Astrocyte (in vitro differentiated cells and primary cell): ENCODE measurements at regions not wholly inside any gene's neighbourhood (a gene's known extent, or its start where the extent isn't known, plus 50 kb on each side); places are given as distances from the start of the nearest gene placed in this dataset.

ENCODE experiments used
- DNase-seq: peaks from one replicate; pipeline ENCODE4 v3.0.0-alpha.2; 2010; ENCODE audit warnings: low read depth
- FAIRE-seq: peaks from 2 replicates; lab custom pipeline; 2011; peaks lifted over from hg19 to GRCh38; lab: Jason Lieb, UNC
- H2AFZ ChIP-seq: 2 replicates; pipeline ENCODE4 v1.6.0; 2012; ENCODE audit warnings: low read depth, low read length, inconsistent platforms
- H3K27ac ChIP-seq: 2 replicates; pipeline ENCODE4 v1.5.1; 2011; ENCODE audit warnings: low read depth, low read length, inconsistent platforms
- H3K27me3 ChIP-seq: 2 replicates; pipeline ENCODE4 v1.6.0; 2011; ENCODE audit warnings: low read length, inconsistent platforms; ENCODE audit not compliant: insufficient read depth
- H3K36me3 ChIP-seq: 2 replicates; pipeline ENCODE4 v1.5.1; 2011; ENCODE audit warnings: low read length, inconsistent platforms; ENCODE audit not compliant: insufficient read depth
- H3K4me1 ChIP-seq: 2 replicates; pipeline ENCODE4 v1.5.1; 2011; ENCODE audit warnings: low read length, inconsistent platforms; ENCODE audit not compliant: insufficient read depth
- H3K4me2 ChIP-seq: 2 replicates; pipeline ENCODE4 v1.6.0; 2012; ENCODE audit warnings: low read length, inconsistent platforms
- H3K4me3 ChIP-seq: 2 replicates; pipeline ENCODE4 v1.5.1; 2011; ENCODE audit warnings: low read depth, mild to moderate bottlenecking, low read length, inconsistent platforms; ENCODE audit not compliant: insufficient read depth
- H3K79me2 ChIP-seq: 2 replicates; pipeline ENCODE4 v1.6.0; 2012; ENCODE audit warnings: mild to moderate bottlenecking, low read length, inconsistent platforms; ENCODE audit not compliant: insufficient read depth
- H3K9ac ChIP-seq: 2 replicates; pipeline ENCODE4 v1.6.0; 2012; ENCODE audit warnings: mild to moderate bottlenecking, low read length, inconsistent platforms
- H3K9me3 ChIP-seq: 2 replicates; pipeline ENCODE4 v1.5.1; 2012; ENCODE audit warnings: low read depth, mild to moderate bottlenecking, low read length, inconsistent platforms; ENCODE audit not compliant: insufficient read depth
- H4K20me1 ChIP-seq: 2 replicates; pipeline ENCODE4 v1.6.0; 2012; ENCODE audit warnings: low read length, inconsistent platforms; ENCODE audit not compliant: insufficient read depth
- H3K27ac Mint-ChIP-seq: one replicate; pipeline ENCODE4 v1.8.0; 2021; ENCODE audit warnings: mild to moderate bottlenecking, mixed read lengths; ENCODE audit not compliant: unreplicated experiment
- H3K27me3 Mint-ChIP-seq: one replicate; pipeline ENCODE4 v1.8.0; 2021; ENCODE audit warnings: low read depth, mixed read lengths; ENCODE audit not compliant: unreplicated experiment
- H3K36me3 Mint-ChIP-seq: one replicate; pipeline ENCODE4 v1.8.0; 2021; ENCODE audit warnings: low read depth, mixed read lengths; ENCODE audit not compliant: unreplicated experiment
- H3K4me1 Mint-ChIP-seq: one replicate; pipeline ENCODE4 v1.8.0; 2021; ENCODE audit warnings: low read depth, mixed read lengths; ENCODE audit not compliant: unreplicated experiment
- H3K4me3 Mint-ChIP-seq: one replicate; pipeline ENCODE4 v1.8.0; 2021; ENCODE audit warnings: mild to moderate bottlenecking, moderate library complexity, mixed read lengths; ENCODE audit not compliant: unreplicated experiment
- H3K9me3 Mint-ChIP-seq: one replicate; pipeline ENCODE4 v1.8.0; 2021; ENCODE audit warnings: mild to moderate bottlenecking, mixed read lengths; ENCODE audit not compliant: unreplicated experiment
- EZH2 ChIP-seq: IDR thresholded peaks from 2 replicates; pipeline ENCODE4 v1.6.1; 2012; ENCODE audit warnings: mild to moderate bottlenecking, low read length, inconsistent platforms; ENCODE audit not compliant: insufficient read depth
- TF ChIP-seq, protein P1 (sequence below): IDR thresholded peaks from 2 replicates; pipeline ENCODE4 v1.5.1; 2011; ENCODE audit warnings: low read depth, mild to moderate bottlenecking, inconsistent platforms, low read length, moderate library complexity; ENCODE audit not compliant: insufficient read depth

DNA sequence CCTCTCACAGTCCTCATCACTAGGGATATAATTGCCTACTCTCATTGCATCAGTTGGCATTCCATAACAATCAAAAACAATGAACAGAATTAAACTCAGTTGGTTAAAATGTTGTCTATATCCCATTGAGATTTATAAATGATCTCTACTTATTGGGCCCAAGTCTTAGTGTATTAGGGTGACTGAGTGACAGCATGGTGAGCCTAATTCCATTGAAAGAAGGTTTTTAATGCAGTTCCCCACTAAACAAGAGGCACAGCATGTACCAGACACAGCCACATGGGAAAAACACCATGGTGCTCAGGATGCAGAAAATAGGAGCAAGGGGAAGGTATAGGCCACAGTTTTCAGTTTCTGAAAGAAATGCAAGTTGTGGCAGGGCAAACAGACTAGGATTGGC lies 208.4 kb downstream of the RFC3 start:
- no peak overlapping the region for H3K9ac ChIP-seq
- TF ChIP-seq EZH2: no peak
- TF ChIP-seq, protein P1, sequence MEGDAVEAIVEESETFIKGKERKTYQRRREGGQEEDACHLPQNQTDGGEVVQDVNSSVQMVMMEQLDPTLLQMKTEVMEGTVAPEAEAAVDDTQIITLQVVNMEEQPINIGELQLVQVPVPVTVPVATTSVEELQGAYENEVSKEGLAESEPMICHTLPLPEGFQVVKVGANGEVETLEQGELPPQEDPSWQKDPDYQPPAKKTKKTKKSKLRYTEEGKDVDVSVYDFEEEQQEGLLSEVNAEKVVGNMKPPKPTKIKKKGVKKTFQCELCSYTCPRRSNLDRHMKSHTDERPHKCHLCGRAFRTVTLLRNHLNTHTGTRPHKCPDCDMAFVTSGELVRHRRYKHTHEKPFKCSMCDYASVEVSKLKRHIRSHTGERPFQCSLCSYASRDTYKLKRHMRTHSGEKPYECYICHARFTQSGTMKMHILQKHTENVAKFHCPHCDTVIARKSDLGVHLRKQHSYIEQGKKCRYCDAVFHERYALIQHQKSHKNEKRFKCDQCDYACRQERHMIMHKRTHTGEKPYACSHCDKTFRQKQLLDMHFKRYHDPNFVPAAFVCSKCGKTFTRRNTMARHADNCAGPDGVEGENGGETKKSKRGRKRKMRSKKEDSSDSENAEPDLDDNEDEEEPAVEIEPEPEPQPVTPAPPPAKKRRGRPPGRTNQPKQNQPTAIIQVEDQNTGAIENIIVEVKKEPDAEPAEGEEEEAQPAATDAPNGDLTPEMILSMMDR: no peak
- no peak overlapping the region for H3K4me3 ChIP-seq
- H3K27me3 Mint-ChIP-seq: no peaks in the 10 kb centered on the region
- H4K20me1 ChIP-seq: no peaks in the 10 kb centered on the region
- peaks cover 3% of the 10 kb centered on the region for H3K36me3 Mint-ChIP-seq
- no peaks in the 10 kb centered on the region for H3K36me3 ChIP-seq
- H3K79me2 ChIP-seq: no peaks in the 10 kb centered on the region
- H3K27ac ChIP-seq: peak overlapping the region; percentile 64
- H3K27ac Mint-ChIP-seq: no peak overlapping the region
- H3K9me3 ChIP-seq: peaks cover 20% of the 10 kb centered on the region
- no peaks in the 10 kb centered on the region for H3K4me1 Mint-ChIP-seq
- H3K27me3 ChIP-seq: no peaks in the 10 kb centered on the region
- no peak overlapping the region for H3K4me3 Mint-ChIP-seq
- peaks cover 8% of the 10 kb centered on the region for H3K4me1 ChIP-seq
- FAIRE-seq: no peak
- no peak overlapping the region for H2AFZ ChIP-seq
- no peak for DNase-seq
- peaks cover 13% of the 10 kb centered on the region for H3K9me3 Mint-ChIP-seq
- peak overlapping the region; percentile 35 for H3K4me2 ChIP-seq

DNA sequence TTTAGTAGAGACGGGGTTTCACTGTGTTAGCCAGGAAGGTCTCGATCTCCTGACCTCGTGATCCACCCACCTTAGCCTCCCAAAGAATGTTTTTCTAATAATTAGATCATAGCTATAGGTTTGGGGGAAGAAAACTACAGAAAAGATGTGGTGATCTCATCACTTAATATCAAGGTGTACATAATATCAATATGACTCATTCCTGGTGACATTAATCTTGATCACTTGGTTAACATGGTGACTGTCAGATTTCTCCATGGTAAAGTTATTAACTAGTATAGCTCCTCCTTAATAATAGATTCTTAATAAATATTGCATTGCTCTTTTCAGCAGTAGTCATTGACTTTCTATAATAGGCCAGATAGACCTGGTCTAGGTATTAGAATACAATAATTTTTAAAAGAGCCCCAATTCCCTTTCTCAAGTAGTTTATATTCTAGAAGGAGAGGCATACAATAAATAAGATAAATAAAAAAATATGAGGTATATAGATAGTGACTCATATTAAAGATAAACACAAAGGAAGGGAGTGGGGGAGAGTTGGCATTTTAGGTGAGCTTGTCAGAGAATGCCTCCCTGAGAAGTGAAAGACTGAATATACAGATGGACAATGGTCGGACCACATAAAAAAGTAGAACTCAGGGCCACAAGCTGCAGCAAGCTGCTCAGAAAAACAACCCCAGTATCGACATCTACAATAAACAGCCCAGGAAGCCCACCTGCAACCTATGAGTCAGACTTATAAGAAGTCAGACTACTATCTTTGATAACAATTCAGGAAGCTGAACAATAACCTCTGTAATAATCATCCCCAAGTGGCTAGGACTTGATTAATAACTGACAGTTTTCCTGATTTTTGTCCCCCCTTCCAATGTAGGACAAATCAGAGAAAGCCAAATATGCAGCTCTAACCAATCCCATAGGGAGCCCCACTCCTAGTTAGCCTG lies 210.8 kb downstream of the RFC3 start:
- Histone ChIP-seq H3K27ac (no peak overlapping the region), H2AFZ (no peak overlapping the region), H3K9me3 (peaks cover 16% of the 10 kb centered on the region), H3K9ac (no peak overlapping the region), H4K20me1 (no peaks in the 10 kb centered on the region), H3K4me2 (no peak overlapping the region), H3K4me3 (no peak overlapping the region), H3K27me3 (no peaks in the 10 kb centered on the region), H3K79me2 (no peaks in the 10 kb centered on the region), H3K4me1 (peaks cover 8% of the 10 kb centered on the region), H3K36me3 (no peaks in the 10 kb centered on the region)
- no peaks in the 10 kb centered on the region for H3K4me1 Mint-ChIP-seq
- H3K9me3 Mint-ChIP-seq: peaks cover 8% of the 10 kb centered on the region
- H3K27ac Mint-ChIP-seq: no peak overlapping the region
- TF ChIP-seq, protein P1: no peak
- no peak for TF ChIP-seq EZH2
- FAIRE-seq (no peak), DNase-seq (no peak)
- no peak overlapping the region for H3K4me3 Mint-ChIP-seq
- no peaks in the 10 kb centered on the region for H3K36me3 Mint-ChIP-seq
- no peaks in the 10 kb centered on the region for H3K27me3 Mint-ChIP-seq

DNA sequence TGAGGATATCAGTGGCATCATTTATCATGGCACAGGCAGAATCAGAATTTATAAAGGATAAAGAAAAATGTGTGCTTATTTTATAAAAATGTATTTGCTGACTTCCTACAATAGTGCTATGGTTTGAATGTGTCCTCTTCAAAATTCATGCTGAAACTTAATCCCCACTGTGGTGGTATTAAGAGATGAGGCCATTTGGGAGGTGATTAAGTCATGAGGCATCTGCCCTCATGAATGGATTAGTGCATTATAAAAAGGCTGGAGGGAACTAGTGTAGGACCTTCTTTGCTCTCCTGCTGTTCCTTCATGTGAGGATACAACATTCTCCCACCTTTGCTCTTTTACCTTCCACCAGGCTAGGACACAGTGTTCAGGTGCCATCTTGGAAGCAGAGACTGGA lies 212.8 kb downstream of the RFC3 start:
- Histone ChIP-seq H3K79me2 (no peaks in the 10 kb centered on the region), H3K9me3 (peaks cover 16% of the 10 kb centered on the region), H3K27ac (no peak overlapping the region), H3K4me3 (no peak overlapping the region), H2AFZ (no peak overlapping the region), H3K27me3 (no peaks in the 10 kb centered on the region), H3K9ac (no peak overlapping the region), H4K20me1 (no peaks in the 10 kb centered on the region), H3K36me3 (no peaks in the 10 kb centered on the region), H3K4me2 (no peak overlapping the region), H3K4me1 (peaks cover 8% of the 10 kb centered on the region)
- Mint-ChIP-seq H3K36me3 (no peaks in the 10 kb centered on the region), H3K4me3 (no peak overlapping the region), H3K9me3 (peaks cover 9% of the 10 kb centered on the region), H3K27ac (no peak overlapping the region), H3K27me3 (no peaks in the 10 kb centered on the region), H3K4me1 (peaks cover 3% of the 10 kb centered on the region)
- no peak for TF ChIP-seq EZH2
- TF ChIP-seq, protein P1: no peak
- FAIRE-seq: no peak
- DNase-seq: no peak
